HG03159 (cell line): ENCODE measurements at regions not wholly inside any gene's neighbourhood (a gene's known extent, or its start where the extent isn't known, plus 50 kb on each side); places are given as distances from the start of the nearest gene placed in this dataset.

Experiments
- ATAC-seq: cut with Tn5 transposase; IDR thresholded peaks from one replicate; pipeline ENCODE4 v1.9.1; 2021; ENCODE audit warnings: mild to moderate bottlenecking, moderate library complexity; ENCODE audit not compliant: unreplicated experiment

DNA sequence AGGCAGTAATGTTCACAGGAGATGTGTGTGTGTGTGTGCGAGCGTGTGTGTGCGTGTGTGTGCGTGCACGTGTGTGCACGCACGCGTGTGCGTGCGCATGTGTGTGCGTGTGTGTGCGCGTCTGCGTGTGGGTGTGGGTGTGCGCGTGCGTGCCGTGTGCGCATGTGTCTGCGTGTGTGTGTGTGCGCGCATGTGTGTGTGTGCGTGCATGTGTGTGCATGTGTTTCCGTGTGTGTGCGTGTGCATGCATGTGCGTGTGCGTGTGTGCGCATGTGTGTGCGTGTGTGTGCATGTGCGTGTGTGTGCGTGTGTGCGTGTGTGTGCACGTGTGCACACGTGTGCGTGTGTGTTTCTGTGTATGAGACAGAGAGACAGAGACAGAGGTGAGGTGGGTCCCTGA lies 136.0 kb upstream of the CST7 start:
- no peak for ATAC-seq

DNA sequence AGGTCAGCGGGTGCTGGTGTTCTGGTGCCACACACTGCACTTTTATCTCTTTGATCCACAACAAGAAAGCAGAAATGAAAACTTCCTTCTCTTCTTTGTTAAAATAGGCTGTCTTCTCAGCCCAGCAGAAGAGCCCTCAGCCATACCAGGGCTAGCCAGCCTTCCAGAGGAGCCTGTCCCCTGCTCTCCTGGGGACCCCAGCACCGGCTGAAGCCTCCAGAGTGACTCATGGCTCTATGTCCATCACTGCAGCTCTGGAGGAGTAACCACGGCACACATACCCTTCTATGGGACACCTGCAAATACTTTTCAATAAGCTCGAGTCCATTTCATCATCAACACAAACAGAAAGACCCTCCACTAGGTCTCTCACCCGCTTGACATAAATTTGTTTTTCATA lies 135.6 kb upstream of the CST7 start:
- ATAC-seq = no peak

DNA sequence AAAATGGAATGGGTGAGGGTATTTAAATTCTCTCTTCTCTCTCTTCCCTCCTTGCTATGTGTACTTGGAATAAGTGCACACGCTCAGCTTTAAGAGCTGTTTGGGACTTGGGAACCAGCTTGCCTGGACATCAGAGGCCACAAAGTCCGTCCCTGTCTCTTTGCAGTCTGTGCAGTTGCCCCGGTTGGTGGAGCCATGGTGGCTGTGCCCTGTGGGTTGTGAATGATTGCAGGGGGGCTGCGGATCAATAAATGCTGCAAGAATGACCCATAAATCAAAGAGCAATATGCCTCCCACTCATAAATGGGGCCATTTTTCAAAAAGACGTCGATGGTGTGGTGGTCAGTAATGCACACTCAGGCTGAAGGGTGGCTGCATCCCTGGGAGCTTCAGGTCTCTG lies 135.1 kb upstream of the CST7 start:
- no peak for ATAC-seq

DNA sequence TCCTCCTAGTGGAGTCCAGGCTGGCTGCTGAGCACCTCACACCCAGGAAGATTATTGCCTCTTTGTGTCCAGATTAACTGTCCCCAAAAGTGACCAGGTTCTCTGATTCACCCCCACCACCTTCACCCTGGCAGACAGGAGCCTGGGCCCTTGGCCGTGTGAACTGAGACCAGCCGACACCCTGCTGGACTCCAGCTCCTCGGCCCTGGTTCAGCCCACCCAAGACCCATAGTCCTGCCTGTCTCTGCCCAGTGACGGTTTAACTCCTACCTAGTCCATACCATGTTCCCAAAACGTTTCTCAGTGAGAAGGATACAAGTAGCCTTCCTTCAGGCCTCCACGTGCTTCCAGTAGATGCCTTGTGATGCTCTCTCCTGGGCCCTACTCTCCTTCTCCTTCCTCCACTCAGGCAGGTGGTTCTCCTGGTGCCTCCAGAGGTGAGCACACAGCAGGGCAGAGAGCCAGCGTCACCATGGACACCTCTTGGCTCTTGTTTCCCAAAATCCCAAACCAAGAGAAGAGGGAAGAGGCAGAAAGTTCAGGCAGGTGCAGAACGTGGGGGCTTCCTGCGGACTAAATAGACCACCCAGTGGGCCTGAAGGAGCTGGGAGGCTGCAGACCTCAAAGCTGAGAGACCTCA lies 134.4 kb upstream of the CST7 start:
- no peak for ATAC-seq

DNA sequence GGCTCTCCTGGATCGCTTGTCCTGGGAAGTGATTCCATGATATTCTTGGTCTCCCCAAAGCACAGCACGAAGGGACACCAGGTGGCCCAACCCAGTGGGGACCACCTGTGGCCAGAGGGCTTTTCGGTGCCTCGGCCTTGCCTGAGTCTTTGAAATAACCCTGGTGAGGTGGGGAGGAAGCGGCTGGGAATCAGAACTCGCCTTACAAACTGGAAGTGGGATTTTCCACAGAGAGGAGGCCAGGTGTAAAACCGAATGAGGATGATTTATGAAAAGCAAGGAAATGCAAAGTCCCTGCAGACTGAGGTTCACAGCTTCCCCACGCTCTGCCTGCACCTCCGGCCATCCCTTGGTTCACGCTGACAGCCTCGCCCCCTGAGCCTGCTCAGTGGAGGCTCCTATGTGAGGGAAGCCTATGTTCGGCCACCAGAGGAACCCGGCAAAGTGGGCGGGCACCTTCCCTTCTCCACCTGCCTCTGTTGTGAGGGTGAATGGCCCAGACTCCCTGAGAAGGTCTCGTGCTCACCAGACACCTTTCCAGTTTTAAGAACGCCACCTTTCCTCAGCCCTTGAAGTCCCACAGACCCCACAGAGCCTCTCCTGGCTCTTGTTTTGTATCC lies 133.8 kb upstream of the CST7 start:
- no peak for ATAC-seq

DNA sequence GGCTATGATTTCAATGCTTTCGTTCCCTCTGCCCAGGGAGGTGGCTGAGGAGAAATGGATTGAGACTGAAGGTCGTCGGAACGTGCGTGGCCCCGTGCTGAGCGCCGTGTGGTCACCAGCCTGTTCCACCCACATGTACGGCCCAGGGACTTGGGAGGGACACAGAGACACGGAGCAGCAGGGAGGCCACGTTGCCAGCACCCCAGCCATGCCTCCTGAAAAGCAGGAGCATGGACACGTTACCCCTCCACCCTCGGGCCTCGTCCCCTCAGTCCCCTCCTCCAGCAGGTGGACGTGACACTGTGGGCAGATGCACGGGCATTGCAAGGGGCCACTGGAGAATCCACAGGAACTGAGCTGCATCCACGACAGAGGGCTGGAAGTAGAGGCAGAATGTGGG lies 133.1 kb upstream of the CST7 start:
- ATAC-seq = no peak

DNA sequence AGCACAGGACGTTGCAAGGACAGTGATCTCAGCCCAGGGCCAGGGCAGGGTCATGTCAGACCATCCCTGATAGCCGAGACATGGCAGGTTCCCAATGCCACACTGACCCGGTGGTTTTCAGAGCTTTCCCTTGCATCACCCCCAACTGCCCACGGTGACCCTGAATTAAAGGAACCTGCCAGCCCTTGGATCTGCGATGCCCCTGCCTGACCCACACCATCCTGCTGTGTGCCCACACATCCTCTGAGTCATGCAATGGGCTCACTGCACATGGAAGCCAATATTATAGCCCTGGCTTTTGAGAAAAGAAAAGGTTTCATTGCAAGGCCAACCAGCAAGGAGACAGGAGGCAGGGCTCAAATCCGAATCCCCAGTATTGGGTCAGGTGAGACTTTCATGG lies 132.6 kb upstream of the CST7 start:
- ATAC-seq = no peak

DNA sequence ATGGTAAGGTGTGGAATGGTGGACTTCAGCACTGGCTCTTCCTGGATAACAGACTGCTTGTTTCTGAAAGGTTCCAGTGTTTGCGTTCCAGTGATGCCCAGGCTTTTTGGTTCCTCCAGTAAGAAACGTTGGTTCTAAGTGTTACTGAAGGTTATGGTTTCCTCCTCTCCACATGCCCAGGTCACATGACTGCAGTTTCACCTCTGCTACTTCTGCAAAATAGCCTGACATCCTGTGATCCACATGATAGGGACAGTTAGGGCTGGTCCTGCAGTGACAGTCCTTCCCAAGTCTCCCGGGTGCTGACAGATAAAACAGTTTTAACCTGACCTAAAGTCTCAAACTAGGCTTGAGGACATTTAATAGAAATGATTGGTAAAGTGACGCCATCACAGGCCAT lies 132.2 kb upstream of the CST7 start:
- no peak for ATAC-seq

DNA sequence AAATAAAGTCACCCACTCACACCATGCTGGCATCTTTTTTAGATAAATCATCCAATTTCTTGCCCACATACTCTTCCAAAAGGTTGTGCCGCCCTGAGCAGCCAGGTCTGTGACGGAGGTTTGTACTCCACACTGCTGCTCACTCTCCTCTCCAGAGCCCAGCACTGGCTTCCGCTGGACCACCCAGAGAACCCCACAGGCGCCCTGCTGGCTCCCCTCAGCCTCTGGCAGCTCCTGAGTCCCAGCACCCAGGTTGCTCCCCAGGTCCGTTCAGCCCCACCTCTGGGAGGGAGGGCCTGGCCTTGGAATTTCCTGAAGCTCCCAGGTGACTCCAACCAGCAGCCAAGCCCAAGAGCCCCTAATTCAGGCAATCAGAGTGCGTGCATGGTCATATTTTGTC lies 131.7 kb upstream of the CST7 start:
- ATAC-seq = no peak

DNA sequence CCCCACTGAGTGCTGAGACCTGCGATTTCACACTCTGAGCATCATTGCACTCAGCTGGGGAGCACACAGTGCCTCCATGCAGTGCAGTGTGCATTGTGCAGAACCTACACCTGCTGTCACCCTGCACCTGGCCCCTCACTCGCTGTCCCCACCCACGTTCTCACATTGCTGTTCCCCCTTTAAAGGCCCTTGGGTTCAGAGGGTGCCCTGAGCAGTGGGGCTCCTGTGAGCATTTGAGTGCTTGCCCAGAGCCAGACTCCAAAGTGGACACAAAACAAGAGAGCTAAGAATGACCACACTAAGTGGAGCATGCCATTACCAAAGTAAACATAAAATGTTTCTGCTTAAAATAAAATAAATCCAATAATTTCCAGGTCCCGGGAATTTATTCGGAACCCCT lies 131.0 kb upstream of the CST7 start:
- no peak for ATAC-seq

DNA sequence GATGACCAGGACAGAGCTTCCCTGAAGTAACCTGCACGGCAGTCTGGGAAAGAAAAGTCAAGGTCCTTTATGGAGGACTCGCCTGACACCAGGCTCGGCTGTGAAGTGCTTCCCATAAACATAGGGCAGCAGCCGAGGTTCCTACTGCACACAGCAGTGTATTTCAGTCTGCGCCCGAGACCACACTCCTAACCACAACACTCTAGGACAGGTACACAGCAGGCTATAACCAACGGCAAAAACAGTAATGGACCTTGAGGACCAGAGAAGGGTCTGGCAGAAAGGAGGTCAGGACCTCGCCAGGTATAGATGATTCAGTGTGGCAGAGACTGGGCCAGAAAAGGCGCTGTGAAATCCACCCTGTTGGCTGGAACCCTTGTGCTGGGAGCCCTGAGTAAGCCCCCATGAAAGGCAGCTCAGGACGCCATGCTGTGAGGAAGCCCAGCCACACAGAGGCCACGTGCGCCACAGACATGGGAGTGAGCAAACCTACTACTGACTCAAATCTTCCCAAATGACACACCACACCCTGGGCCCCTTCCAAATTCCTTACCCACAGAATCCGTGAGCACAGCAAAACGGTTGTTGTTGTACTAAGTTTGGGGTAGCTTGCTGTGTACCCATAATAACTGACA lies 129.6 kb upstream of the CST7 start:
- ATAC-seq = no peak

DNA sequence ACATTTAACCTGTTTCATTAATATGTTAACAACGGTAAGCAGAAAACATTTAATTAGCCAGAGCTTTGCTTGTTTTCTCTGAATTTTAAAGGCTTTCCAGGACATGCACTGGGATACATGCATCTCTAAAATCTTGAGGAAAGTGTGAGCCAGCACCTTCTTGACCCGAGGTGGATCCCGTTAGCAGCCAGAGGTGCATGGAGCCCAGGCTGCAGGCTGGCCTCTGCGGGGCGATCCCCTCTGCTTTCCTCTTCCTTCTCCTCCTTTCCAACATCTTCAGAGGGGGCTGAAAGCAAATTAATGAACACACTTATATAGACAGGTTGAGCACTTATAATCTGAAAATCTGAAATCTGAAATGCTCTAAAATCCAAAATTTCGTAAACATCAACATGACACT lies 128.7 kb upstream of the CST7 start:
- no peak for ATAC-seq

DNA sequence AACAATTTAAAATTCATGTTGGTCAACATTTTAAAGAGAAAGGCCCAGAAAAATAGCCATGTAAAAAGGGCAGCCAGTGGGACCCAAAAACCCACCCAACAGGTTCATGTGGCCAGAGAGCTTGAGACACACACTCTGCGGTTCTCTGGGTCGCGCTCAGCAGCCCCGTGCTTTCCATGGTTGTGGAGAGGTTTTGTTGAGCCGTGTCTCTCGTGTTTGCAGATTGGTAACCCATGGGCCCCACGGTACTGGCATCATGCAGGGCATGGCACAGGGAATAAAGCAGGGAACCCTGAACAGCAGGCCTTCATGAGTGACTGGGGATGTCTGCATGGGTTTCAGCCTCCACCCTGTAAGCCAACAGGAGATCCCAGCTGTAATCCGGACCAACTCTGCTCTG lies 127.7 kb upstream of the CST7 start:
- no peak for ATAC-seq

DNA sequence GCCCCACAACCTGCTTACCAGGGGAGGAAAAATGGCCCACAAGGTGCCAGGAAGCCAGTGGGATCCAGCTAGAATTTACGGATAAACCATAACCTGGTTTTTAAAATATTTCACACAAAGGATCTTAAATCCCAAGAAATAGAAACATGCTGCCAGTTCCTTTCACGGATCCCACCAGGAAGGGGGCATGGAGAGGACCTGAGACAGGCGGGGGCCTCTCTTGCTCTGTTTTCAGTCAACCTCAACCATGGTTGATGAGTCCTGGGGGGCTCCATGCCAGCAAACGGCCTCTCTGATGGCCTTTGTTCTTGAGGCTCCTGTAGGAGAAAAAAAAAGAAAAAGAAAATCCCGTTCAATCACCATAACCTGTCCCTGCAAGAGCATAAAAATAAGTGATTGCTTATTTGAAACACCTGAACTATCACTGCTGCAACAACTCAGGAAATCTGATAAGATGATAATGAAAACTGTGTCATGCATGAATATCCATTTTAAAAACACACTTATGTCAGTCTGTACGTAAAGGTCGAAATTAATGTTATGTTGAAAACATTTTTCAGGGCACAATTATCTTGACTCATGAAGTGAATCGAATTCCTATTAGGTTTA lies 125.8 kb upstream of the CST7 start:
- no peak for ATAC-seq

DNA sequence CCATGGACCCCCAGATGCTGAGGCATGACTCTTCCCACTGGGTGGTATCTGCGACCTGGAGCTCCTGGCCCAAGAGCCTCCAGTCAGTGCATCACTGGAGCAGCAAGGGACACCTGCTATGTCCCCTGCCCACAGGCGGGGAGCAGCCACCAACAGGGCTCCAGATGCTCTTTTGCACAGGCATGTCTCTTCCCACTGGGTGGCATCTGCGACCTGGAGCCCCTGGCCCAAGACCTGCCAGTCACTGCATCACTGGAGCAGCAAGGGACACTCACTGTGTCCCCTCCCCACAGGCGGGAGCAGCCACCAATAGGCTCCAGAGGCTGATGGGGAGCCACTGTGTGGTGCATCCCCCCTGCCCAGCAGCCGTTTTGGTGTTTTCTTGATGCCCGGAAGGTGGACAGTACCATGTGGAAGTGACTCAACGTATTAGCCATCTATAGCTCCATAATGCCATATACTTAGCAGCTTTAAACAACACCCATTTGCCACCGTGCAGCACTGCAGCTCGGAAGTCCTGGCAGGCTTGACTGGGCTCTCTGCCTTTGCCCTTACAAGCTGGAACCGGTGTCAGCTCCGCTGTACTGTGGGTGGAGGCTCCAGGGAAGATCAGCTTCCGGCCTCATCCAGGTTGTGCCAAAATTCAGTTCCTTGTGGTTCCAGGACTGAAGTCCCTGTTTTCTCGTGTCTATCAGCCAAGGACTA lies 124.9 kb upstream of the CST7 start:
- ATAC-seq = no peak

DNA sequence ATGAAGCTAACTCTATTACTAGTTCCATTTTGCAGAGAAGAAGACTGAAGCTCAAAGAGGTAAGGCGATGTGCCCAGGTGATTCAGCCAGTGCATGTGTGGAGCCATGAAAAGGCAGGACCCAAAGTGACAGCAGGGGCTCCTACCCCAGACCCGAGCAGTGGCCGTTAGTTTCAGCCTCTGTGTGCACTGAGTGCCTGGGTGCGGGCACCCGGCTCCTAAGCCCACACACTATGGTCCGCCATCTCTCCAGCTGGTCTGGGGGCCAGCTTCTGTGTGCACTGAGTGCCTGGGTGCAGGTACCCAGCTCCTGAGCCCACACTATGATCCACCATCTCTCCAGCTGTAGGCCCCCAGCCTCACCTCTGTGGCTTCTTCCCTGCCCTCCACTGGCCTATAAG lies 123.5 kb upstream of the CST7 start:
- no peak for ATAC-seq

DNA sequence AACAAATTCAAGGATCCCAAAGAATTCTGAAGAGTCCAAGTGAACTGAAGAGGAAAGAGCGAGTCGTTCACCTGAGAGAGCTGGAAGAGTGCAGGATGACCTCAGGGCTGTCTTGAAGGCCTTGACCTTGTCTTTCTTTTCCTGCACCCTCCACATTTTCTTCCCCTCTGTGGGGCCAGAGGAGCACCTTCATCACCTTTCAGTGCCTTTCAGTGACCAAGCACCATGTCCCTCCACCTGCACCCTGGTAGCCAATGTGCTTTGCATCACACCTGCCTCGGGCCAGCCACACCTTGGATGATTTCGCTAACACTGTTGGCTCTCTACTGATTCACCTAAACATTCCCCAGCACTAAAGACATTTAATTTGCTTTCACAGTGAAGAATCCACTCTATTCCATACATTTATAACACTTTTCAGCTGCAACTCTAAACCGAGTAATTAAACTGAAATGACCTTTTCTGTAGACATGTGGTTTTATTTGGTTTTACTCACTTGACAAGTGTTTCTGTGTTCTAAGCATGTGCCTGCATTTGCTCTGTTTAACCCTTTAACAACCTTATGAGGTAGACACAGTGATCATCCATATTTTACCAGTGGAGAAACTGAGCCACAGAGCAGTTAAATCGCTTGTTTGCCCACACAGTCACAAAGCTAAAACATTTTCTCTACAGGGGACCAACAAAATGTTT lies 121.3 kb upstream of the CST7 start:
- no peak for ATAC-seq

DNA sequence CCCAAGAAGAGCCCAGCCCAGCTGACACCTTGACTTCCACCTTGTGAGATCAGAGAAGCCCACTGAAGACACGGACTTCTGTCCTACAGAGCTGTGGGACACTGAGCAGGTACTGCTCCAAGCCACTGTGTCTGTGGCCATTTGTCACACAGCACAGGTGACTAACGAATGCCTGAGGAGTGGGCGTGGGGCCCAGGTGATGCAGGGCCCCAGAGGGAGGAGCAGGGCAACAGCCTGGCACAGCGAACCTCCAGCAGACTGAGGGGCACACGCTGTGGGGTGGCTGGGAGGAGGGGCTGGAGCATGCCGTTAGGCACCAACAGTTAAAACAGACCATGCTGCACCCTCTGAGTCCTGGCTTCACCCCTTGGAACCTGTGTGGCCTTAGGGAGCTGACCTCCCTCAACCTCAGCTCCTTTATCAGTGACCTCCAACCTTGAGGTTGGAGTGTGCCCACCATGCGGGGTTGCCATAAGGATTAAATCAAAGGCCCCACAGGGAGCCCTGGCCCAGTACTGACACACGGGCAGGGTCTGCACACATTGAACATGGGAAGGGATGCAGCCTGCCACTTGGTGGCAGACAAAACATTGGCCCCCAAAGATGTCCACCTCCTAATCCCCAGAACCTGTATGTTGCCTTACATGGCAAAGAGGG lies 119.9 kb upstream of the CST7 start:
- no peak for ATAC-seq

DNA sequence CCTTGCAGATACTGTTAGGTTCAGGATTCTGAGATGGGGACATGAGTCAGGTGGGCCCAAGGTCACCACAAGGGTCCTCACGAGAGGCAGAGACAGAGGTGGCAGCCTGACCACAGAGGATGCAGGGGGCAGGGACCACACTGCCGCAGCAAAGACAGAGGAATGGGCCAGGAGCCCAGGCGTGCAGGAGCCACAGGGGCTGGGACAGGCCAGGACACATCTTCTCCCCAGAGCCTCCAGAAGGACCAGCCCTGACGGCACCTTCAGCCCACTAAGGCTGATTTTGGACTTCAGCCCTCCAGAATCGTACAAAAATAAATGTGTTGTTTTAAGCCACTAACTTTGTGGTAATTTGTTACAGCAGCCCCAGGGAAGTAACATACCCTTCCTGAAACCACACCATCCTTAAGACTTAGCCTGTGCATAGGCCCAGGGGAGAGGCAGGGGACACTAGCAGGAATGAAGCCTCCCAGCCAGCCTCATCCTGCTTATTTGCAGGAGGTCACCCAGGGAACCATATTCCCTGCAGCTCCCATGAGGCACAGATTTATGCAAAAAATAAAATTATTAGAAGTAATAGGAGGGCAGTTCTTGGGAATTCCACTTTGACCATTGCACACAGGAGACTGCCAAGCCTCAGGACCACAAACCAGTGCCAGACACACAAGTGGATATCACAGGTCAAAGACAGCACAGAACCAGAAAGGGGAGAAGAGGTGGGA lies 119.3 kb upstream of the CST7 start:
- no peak for ATAC-seq

DNA sequence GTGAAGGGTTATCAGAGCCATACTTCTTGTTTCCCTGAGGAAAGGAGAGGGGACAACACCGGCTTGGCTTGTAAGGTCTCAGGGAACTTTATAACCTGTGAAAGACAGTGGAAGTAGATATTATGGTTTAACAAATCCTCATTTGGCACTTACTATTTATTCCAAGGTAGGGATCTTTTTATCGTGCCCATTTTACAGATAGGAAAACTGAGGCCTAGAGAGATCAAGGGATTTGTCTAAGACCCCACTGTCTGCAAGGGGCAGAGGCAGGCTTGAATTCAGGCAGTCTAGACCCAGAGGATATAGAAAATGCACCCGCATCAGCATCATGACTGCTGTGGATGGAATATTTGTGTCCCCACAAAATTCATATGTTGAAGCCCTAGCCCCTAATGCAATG lies 118.4 kb upstream of the CST7 start:
- ATAC-seq = no peak
